ENCODE measurements at regions not wholly inside any gene's neighbourhood (a gene's known extent, or its start where the extent isn't known, plus 50 kb on each side); places are given as distances from the start of the nearest gene placed in this dataset.

DNA sequence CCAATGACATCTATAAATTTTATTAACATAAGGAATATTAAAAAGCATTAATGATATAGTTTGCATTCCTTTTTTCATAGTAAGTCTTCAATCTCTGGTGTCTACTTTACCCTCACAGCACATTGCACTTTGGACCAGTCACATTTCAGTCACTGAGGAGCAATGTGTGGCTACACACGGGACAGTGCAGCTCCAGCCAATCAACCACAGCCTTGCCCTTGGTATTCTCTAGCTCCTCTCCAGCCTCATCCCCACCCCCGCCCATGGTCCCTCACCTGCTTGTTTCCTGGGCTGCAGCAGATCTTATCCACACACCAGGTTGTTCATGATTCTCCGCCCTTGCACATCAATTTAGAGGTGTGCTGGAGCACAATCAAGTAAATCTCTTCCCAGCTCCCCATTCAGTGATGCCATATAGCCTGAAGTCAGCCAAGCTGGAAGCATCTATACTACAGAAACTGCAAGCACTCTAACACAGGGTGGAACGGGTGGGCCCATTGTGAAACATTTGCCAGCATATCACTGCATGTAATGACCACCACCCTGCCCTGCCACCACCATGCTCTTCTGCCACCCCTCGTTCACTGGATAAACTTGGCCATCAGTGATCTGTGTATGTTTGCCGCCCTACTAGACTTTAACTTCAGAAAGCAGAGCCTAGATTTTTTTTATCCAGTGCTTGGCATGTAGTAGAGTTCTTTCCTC lies 93.0 kb upstream of the SLC44A3 start:
- no peaks in the 10 kb centered on the region for H3K9me3 ChIP-seq (ENCODE audit: low read depth, low read length, poor library complexity, severe bottlenecking)
- no peak overlapping the region for H3K27ac ChIP-seq (ENCODE audit: low read depth, low read length, poor library complexity, severe bottlenecking)
- no peaks in the 10 kb centered on the region for H3K36me3 ChIP-seq (ENCODE audit: insufficient read depth, low read length, poor library complexity, severe bottlenecking)
- no TSS peak for BruUV-seq (replicated peaks)
- DNase-seq (ENCODE audit: low spot score) = no peak
- TF ChIP-seq, protein P1, sequence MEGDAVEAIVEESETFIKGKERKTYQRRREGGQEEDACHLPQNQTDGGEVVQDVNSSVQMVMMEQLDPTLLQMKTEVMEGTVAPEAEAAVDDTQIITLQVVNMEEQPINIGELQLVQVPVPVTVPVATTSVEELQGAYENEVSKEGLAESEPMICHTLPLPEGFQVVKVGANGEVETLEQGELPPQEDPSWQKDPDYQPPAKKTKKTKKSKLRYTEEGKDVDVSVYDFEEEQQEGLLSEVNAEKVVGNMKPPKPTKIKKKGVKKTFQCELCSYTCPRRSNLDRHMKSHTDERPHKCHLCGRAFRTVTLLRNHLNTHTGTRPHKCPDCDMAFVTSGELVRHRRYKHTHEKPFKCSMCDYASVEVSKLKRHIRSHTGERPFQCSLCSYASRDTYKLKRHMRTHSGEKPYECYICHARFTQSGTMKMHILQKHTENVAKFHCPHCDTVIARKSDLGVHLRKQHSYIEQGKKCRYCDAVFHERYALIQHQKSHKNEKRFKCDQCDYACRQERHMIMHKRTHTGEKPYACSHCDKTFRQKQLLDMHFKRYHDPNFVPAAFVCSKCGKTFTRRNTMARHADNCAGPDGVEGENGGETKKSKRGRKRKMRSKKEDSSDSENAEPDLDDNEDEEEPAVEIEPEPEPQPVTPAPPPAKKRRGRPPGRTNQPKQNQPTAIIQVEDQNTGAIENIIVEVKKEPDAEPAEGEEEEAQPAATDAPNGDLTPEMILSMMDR (conservative IDR thresholded peaks at IDR 0.05; ENCODE audit: low read depth, low read length) = no peak
- no peak for TF ChIP-seq EZH2 (IDR thresholded peaks at IDR 0.05; ENCODE audit: borderline replicate concordance, low read depth, low read length, poor library complexity, severe bottlenecking)
- intact Hi-C loops (cut with micrococcal nuclease; ENCODE audit: unreplicated experiment) = no loop called here
- H3K4me1 ChIP-seq (ENCODE audit: insufficient read depth, low read length, poor library complexity, severe bottlenecking) = peaks cover 12% of the 10 kb centered on the region
- CTCF ChIA-PET = no interaction called here
- H3K27me3 ChIP-seq (replicated peaks; ENCODE audit: insufficient read depth, low read depth, low read length, poor library complexity) = no peaks in the 10 kb centered on the region
- H3K4me3 ChIP-seq (ENCODE audit: low read depth, low read length, poor library complexity, severe bottlenecking) = no peak overlapping the region
- POLR2A ChIA-PET (ENCODE audit: low non-redundant PET) = no interaction called here

DNA sequence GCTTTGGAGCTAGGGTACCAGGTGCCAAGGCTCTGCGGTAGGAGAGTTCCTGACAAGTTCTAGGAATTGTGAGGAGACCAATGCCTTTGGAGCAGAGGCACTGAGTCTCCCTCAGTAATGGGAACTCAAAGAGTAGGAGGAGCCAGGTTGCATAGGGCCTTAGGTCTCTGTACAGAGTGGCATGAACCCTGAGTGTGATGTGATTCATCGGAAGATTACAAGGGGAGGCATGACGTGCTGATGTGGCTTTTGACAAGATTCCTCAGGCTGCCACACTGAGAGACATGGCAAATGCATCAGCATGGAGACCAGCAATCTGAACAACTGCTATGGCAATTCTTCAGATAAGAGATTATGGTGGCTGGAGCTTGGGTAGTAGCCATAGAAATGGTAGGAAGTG lies 94.6 kb upstream of the SLC44A3 start:
- CTCF ChIA-PET = no interaction called here
- H3K4me1 ChIP-seq (ENCODE audit: insufficient read depth, low read length, poor library complexity, severe bottlenecking) = peaks cover 12% of the 10 kb centered on the region
- intact Hi-C loops (cut with micrococcal nuclease; ENCODE audit: unreplicated experiment) = no loop called here
- H3K27ac ChIP-seq (ENCODE audit: low read depth, low read length, poor library complexity, severe bottlenecking) = no peak overlapping the region
- no peaks in the 10 kb centered on the region for H3K27me3 ChIP-seq (replicated peaks; ENCODE audit: insufficient read depth, low read depth, low read length, poor library complexity)
- POLR2A ChIA-PET (ENCODE audit: low non-redundant PET) = no interaction called here
- no peak for DNase-seq (ENCODE audit: low spot score)
- H3K36me3 ChIP-seq (ENCODE audit: insufficient read depth, low read length, poor library complexity, severe bottlenecking) = no peaks in the 10 kb centered on the region
- H3K4me3 ChIP-seq (ENCODE audit: low read depth, low read length, poor library complexity, severe bottlenecking) = no peak overlapping the region
- TF ChIP-seq EZH2 (IDR thresholded peaks at IDR 0.05; ENCODE audit: borderline replicate concordance, low read depth, low read length, poor library complexity, severe bottlenecking) = no peak
- BruUV-seq (replicated peaks) = no TSS peak
- no peaks in the 10 kb centered on the region for H3K9me3 ChIP-seq (ENCODE audit: low read depth, low read length, poor library complexity, severe bottlenecking)

DNA sequence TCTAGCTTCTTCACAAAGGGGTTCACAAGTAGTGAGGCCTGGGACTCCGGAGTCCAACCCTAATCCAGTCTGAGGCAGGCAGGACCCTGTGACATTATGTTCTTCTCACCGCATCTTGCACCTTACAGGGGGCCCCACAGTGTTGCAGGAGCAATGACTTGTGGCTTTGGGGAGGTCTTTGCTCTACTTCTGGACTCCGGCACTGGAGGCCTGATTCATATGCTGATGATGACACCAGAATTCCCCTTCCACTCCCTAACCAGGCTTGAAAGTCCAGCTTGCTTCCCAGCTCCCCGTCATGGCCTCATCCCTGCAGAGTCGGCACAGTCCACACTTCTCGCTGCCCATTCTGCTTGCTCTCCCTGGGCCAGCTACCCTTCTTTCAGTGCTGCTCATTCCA lies 96.3 kb upstream of the SLC44A3 start:
- H3K27me3 ChIP-seq (replicated peaks; ENCODE audit: insufficient read depth, low read depth, low read length, poor library complexity) = no peaks in the 10 kb centered on the region
- no peak overlapping the region for H3K4me3 ChIP-seq (ENCODE audit: low read depth, low read length, poor library complexity, severe bottlenecking)
- ChIA-PET POLR2A (ENCODE audit: low non-redundant PET) (no interaction called here), CTCF (no interaction called here)
- H3K9me3 ChIP-seq (ENCODE audit: low read depth, low read length, poor library complexity, severe bottlenecking) = no peaks in the 10 kb centered on the region
- intact Hi-C loops (cut with micrococcal nuclease; ENCODE audit: unreplicated experiment) = no loop called here
- no peak overlapping the region for H3K27ac ChIP-seq (ENCODE audit: low read depth, low read length, poor library complexity, severe bottlenecking)
- peaks cover 12% of the 10 kb centered on the region for H3K4me1 ChIP-seq (ENCODE audit: insufficient read depth, low read length, poor library complexity, severe bottlenecking)
- no peak for TF ChIP-seq EZH2 (IDR thresholded peaks at IDR 0.05; ENCODE audit: borderline replicate concordance, low read depth, low read length, poor library complexity, severe bottlenecking)
- TF ChIP-seq, protein P1 (conservative IDR thresholded peaks at IDR 0.05; ENCODE audit: low read depth, low read length) = no peak
- BruUV-seq (replicated peaks) = no TSS peak
- H3K36me3 ChIP-seq (ENCODE audit: insufficient read depth, low read length, poor library complexity, severe bottlenecking) = no peaks in the 10 kb centered on the region
- DNase-seq (ENCODE audit: low spot score) = no peak

DNA sequence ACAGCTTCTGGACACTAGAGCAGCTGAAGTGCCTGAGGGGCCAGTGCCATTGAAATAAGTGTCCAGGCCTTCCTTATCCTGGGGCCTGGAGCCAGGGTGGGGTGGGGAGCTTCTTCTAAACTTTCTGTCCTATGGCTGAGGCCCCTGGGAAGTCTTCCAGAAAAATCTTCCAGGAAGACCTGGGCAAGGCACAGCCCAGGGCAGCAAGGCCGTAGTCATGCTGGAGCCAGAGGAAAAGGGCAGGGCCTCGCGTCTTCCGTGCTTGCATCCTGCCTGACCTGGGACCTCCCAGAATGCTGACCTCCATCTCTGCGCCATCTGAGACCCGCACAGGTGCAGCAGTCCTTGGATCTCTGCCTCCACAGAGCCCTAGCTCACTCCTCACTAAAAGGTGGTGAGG lies 96.7 kb upstream of the SLC44A3 start:
- CTCF ChIA-PET = no interaction called here
- POLR2A ChIA-PET (ENCODE audit: low non-redundant PET) = no interaction called here
- DNase-seq (ENCODE audit: low spot score) = no peak
- no peaks in the 10 kb centered on the region for H3K27me3 ChIP-seq (replicated peaks; ENCODE audit: insufficient read depth, low read depth, low read length, poor library complexity)
- intact Hi-C loops (cut with micrococcal nuclease; ENCODE audit: unreplicated experiment) = no loop called here
- no TSS peak for BruUV-seq (replicated peaks)
- TF ChIP-seq EZH2 (IDR thresholded peaks at IDR 0.05; ENCODE audit: borderline replicate concordance, low read depth, low read length, poor library complexity, severe bottlenecking) = no peak
- TF ChIP-seq, protein P1 (conservative IDR thresholded peaks at IDR 0.05; ENCODE audit: low read depth, low read length) = no peak
- H3K9me3 ChIP-seq (ENCODE audit: low read depth, low read length, poor library complexity, severe bottlenecking) = no peaks in the 10 kb centered on the region
- no peaks in the 10 kb centered on the region for H3K36me3 ChIP-seq (ENCODE audit: insufficient read depth, low read length, poor library complexity, severe bottlenecking)
- H3K4me3 ChIP-seq (ENCODE audit: low read depth, low read length, poor library complexity, severe bottlenecking) = no peak overlapping the region
- no peak overlapping the region for H3K27ac ChIP-seq (ENCODE audit: low read depth, low read length, poor library complexity, severe bottlenecking)
- H3K4me1 ChIP-seq (ENCODE audit: insufficient read depth, low read length, poor library complexity, severe bottlenecking) = peaks cover 12% of the 10 kb centered on the region

Data from A673 (cell line).